ENCODE measurements at regions not wholly inside any gene's neighbourhood (a gene's known extent, or its start where the extent isn't known, plus 50 kb on each side); places are given as distances from the start of the nearest gene placed in this dataset.

DNA sequence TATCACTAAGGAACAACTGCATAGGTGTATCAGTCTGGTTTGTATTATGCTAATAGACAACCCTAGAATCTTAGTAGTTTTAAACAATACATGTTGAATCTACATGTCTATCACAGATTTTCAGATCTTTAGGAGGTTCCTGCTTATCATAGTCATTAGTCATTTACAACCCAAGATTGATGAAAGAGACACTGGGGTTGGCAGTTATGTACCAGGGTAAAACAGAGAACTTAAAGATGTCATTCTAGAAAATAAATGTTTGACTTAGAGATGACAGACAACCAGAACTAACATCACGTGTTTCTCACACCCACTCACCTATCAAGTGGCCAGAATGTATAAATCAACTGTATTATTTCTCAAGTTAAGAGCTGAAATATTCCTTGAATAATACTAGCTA lies 181.9 kb downstream of the PABPC4L start:
- DNase-seq = no peak

DNA sequence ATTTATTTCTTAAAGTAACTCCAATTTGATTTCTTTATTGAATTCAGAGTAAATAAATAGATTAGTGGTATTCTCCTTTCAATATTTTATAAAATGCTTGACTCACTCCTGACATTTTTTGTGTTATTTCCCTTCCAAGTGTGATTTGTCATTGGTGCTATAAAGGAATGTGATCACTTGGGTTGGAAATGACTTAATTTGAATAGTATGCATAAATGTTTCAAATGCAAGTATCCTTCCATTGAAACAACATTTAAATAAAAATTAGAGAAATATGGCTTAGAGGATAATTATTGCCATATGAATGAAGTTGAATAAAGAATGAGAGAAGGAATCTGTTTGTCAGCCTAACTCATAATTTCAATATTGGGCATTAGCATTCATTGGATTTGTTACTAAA lies 182.7 kb downstream of the PABPC4L start:
- DNase-seq = no peak

DNA sequence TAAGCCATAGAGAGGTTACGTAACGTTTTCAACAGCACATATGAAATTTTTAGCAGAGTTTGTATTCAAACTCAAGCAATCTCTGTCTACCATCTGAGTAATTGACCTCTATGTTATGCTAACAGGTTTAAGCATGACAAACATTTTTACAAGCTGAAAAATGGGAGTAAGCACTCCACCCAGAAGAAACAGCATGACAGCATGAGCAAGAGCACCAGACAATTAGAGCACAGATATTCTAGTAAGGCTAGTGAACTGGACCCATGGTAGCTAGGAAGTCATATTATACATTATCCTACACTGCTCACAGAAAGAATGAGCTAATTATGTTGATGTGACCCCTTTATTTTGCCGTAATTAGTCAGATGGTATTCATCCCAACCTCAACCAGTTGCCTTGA lies 200.5 kb downstream of the PABPC4L start:
- DNase-seq = no peak

DNA sequence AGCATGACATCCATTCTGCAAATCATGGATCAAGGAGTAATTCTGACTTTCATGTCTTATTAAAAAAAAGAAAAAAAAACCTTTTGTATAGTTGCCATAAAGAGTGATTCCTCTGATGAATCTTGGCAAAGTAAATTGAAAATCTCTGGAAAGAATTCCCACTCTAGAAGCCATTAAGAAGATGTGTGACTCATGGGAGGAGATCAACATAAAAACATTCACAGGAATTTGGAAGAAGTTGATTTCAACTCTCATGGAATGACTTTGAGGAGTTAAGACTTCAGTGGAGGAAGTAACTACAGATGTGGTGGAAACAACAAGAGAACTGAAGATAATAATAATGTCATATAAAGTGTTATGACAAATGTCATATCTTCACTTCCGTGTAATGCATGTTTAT lies 204.2 kb downstream of the PABPC4L start:
- DNase-seq = no peak

DNA sequence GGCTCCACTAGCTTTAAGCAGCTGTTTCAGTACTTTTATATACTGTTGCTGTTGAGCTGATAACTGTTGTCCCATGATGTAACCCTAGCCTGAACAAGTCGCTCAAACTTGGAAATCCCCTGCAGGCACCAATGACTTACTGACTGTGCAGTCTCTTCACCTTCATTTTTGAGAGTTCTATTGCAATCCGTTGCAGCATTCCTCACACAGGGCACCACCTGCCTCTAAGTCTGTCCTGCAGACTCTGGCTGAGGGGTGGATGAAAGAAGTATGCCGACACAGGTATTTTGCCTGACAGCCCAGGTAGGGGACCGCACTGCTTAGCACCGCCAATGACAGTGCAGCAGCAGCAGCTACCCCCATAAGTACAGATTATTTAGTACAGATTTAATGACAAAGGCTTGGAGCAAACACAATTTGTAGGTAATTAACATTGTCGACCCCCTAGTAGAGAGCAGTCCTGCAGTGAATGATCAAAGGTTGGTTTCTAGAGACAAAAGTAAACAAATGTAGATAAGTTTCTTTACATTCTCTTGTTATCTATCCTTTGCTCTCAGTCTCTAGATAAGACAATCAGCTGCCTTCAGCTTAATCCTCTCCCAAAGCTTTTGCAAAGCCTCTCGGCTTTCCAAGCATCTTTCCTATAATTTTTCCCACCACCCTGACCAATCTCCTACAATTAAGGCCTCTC lies 205.0 kb downstream of the PABPC4L start:
- DNase-seq = no peak

DNA sequence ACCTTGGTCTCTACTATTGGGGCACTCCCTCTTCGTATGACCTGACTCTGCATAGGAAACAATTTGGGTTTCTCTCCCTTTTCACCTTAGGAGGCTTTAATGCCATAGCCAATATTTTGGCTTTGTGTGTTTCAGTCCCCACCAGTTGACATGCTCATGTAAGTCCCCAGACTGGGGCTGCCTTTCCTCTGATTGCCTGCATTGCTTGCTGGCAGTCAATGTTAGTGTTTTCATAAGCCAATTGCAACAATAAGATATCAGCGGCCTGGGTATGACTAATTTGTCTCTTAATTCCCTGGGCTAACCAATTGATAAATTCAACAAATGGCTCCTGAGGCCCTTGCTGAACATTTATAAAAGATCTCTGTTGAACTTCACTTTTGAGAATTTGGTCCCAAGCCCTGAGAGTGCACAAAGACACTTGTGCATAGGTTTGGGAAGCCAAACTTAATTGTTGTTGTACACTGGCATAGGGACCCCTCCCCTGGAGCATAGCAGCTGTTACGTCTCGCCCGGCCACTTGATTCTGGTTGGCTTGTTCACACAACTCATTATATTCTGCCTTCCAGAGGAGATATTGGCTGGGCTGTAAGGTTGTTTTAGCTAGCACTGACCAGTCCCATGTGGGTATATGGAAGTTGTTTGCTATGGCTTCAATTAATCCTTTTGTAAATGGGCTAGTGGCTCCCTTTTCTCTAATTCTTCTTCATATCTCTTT lies 206.2 kb downstream of the PABPC4L start:
- no peak for DNase-seq

DNA sequence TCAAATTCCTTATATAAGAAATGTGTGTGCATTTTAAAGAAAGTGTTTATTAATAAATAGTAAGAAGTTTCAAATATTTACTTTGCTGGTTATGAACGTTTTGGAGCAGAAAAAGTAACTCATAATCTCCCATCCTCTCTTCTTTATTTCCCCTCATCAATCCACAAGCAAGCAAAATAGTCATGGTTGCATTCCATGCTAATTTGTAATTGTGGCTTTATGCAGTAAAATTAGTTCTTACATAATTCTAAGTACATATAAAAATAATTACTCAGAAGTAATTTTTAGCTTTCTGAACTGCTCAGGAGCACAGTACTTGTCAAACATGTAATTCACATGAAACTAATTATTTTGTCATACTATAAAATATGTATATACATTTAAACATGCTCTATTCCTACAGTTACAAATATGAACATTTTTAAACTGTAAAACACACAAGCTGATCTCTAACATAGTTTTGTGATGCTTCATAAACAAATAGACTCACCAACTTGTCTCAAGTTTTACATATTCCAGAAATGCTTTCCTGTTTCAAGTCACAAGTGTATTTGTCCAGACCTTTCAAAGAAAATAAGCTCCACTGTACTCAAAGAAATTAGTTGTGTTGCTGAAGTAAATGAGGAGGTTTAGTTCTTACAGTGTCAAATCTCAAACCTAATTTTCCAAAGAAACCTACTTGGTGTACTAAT lies 218.9 kb downstream of the PABPC4L start:
- no peak for DNase-seq

DNA sequence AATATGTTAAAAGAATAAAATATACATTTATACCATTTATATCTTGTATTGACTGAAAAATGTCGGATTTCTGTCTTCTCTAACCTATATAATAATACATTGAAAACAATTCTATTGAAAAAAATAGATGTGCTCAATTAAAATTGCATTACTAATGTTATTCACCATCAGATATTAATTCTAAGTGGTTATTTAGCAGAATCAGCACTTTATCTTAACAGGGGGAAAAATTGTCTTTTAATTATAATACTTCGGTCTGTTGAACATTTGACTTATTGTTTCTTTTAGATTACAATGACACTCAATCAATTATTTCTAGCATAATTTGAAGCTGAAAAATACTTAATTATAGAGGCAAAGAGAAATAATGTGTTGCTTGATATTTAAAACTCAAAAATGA lies 220.3 kb downstream of the PABPC4L start:
- no peak for DNase-seq

DNA sequence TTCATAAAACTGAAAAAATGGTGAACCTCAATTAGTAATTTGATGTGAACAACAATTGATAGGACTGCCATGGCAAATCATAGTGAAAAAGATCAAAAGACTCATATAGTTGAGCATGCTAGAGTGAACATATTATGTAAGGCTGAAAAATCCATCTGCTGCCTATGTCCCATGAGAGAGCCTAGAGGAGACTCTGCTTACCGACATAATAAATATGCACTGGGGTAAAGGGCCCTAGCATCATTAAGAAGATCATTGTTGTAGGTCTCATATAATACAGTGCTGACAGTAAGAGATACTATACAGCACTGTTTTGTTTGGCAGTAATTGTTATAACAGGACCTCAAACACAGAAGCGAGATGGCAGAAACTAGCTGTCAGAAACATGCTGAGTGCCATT lies 229.0 kb downstream of the PABPC4L start:
- DNase-seq = no peak

DNA sequence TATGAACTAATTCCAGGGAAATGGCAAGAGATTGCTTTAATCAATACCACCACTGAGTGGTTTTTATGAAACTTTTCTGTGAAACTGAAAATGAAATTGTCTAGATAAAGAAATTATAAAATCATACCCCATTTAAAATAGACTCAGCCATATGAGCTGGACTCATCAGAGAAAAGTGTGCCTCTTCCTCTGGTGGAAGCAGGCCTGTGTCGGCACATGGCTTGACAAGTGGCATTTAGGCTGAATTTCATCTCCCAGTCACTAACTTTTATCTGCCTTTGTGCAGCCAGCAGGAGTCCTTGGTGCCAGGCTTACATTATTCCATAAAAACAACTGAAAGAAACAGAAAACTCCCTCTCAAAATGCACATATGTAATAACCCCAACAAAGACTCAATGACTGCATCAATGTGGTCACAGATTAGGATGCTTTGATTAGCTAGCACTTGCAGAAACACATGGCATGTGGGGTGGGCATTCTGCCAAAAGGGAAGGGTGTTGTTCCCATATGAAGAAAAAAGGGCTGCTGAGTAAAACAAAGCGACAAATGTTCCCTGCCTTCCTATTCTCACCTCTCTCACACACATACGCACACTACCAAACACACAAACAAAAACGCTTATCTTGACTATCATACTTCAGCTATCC lies 232.3 kb downstream of the PABPC4L start:
- DNase-seq = peak; percentile 25

DNA sequence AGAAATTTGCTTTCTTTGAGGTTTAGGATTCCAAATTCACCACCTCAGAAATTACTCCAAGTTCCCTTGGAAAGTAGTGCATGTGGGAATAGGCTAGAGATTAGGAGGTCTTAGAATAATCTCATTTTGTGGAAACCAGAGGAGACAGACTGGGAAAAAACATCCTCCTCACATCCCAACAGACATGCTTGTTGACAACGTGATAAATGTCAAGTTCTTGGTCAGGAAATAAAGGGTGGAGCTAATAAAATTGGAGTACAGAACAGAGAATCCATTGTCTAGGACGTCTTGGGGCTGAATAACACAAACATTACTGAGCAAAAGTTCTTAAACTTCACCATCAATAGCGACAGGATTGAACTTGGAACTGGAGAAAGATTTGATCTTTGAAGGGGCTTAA lies 233.4 kb downstream of the PABPC4L start:
- no peak for DNase-seq

DNA sequence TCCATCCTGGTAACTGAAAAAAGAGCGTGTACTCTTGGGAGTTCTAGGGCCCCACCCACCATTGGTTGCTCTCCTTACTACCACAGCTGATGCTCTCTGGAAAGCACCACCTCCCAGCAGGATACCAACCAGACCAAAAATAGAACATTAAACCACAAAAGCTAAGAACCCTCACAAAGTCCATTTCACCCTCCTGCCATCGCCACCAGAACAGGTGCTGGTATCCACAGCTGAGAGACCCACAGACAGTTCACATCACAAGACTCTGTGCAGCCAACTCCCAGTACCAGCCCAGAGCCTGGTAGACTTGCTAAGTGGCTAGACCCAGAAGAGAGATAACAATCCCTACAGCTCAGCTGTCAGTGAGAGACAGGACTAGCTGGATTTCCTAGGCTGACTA lies 240.6 kb downstream of the PABPC4L start:
- no peak for DNase-seq

DNA sequence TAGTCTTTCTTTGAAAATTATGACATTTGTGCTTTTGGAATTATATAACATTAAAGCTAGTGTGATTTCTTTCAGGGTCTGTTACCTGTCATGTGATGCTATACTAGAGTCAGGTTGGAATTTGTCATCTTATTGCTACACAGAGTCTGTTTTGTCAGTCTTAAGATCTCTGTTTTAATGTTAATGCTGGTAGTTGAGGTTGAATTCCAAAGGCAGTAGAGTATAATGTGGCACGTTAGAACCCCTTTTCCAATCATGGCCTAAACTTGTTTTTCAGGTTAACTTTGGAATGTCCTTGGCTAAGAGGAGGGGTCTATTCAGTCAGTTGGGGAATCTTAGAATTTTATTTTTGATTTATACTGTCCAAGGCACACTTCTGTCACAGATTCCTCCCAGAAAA lies 258.5 kb downstream of the PABPC4L start:
- DNase-seq = no peak

DNA sequence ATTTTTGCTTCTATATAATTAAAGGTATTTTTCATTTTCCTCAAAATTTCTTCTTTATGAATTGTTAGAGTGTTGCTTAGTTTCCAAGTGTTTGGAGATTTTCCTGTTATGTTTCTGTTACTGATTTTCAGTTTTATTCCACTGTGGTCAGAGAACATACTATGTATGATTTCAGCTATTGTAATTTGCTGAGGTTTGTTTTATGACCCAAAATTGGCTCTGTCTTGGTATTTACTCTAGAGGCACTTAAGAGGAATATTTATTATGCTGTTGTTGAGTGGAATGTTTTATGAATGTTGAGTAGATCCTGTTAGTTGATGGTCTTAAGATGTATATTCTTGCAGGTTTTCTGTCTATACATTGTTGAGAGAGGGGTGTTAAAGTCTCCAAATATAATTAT lies 263.5 kb downstream of the PABPC4L start:
- no peak for DNase-seq

DNA sequence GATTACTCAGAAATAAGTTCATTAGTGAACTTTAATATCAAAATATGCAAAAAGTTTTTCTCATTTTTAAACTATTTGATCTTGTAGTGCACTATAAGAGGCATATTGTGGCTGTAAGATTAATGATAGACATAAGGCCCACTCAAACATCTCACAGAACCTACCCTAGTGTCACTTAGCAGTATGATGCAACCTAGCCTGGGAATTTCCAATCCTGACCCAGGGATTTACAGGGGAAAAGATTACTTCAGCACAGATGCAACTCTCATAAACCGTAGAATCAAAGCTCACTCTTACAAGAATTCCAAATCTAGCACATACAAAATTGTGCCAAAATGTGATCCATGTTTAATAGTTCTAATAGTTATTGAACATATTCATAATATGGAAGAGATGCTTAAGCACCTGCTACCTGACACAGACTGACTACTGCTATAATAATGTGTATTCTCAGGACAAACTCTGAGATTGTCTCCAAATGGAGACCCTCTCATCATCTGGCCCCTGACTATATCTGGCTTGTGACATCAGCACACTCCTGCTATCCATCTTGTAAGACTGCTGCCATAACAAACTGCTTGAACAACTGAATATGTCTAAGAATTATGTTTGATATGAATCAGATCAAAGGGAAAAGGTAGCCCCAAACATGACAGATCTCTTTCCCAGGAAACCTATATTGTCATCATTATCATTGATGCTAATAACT lies 271.9 kb downstream of the PABPC4L start:
- no peak for DNase-seq

DNA sequence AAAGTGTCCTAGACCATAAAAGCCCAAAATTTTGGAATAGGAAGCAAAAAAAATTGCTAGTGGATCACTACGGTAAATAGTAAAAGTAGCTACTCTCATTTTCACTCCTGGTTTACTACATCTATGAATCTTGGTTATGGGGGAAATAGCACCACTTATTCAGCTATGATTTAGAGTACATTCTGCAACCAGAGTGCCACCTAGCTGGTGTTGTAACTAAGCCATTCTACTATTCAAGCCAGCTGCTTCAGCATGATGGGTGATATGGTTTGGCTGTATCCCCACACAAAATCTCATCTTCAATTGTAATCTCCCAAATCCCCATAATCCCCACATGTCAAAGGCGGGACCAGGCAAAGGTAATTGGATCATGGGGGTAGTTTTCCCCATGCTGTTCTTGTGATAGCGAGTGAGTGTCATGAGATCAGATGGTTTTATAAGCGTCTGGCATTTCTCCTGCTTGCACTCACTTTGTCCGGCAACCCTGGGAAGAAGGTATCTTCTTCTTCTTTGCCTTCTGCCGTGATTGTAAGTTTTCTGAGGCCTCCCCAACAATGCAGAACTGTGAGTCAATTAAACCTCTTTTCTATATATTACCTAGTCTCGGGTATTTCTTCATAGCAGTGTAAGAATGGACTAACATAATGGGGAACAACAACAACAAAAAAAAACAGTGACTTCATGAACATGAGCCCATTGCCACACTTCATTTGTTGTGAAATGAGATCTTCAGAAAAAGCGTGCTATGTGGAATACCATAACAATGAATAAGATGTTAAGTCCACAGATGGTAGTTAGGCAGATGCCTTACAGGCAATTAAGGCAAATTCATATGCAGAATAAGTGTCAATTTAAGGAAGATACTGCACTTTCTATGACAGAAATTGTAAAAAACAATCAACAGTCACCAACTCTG lies 280.1 kb downstream of the PABPC4L start:
- DNase-seq = no peak

DNA sequence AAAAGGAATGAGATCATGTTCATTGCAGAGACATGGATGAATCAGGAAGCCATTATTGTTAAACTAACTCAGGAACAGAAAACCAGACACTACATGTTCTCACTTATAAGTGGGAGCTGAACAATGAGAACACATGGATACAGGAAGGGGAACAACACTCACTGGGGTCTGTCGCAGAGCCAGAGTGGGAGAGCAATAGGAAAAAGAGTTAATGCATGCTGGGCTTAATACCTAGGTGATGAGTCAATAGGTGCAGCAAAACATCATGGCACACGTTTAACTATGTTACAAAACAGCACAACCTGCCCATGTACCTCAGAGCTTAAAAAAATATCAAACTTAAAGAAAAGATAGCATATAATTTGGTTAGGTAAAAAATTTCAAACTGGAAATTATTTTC lies 281.4 kb downstream of the PABPC4L start:
- no peak for DNase-seq

DNA sequence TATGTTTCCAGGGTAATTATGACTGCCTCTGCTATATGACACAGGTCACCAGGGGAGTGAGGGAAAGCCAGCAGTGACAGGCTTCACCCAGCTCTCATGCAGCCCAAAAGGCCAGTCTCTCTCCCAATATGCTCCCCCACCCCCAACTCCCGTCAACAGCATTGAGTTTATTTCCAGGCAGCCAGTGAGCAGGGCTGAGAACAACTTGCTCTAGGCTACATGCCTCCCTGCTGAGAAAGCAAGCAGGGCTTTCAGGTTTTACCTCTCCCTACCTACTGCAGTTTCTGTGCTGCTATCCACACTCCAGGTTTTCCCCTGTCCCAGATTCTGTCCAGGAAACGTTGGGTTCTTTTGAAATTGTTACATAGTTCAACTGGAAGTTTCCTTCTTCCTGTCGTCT lies 291.4 kb downstream of the PABPC4L start:
- no peak for DNase-seq

DNA sequence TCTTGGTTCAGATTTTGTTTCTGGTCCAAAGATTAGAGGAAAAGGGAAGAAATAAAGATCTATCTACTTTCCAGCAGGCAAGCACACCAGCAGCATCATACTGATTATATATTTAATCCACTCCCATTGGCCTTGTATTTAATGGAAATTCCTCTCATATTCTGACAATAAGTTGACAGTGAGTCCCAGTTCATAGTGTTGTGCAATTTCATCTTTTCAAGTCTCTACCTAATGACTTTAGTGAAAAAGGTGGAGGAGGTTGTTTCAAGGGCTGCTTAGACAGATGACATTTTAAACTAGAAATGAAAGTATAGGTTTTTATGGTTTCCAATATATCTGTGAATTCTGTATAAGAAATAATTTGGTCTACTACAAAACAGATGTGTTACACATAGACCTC lies 298.6 kb downstream of the PABPC4L start:
- DNase-seq = no peak

DNA sequence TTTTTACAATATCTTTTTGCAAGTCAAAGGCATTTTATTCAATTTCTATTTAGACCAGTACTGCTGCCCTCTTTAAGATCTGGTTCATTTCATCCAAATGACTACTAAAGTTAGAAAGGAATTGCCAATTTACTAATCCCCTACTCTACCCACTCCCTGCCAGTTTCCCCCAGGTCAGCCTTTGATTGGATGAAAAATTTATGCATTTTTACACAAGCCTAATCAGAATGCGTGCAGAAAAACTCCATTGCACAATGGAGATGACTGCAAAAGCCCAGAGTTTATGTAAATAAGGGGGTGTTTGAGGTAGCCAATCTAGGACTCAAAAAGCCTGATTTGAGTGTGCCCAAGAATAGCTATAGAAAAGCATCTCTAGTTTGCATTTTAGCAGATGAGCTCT lies 310.6 kb downstream of the PABPC4L start:
- no peak for DNase-seq

DNA sequence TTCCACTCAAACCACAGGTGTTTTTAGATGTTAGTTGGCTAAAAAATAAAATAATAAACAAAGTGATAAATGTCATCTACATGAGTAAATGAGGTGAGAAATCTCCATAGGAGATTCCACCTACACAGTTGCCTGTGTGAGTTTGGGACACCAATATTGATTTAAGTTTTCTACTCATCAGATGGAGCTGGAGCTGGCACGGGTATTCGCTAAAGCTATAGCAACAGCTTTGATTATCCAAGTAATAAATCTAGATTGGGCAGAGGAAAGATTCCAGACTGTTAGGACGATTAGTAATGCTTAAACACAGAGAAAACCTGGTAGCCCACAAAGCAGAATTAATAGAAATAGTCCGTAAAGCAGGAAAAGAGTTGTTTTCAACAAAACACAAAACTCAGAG lies 313.9 kb downstream of the PABPC4L start:
- DNase-seq = no peak

DNA sequence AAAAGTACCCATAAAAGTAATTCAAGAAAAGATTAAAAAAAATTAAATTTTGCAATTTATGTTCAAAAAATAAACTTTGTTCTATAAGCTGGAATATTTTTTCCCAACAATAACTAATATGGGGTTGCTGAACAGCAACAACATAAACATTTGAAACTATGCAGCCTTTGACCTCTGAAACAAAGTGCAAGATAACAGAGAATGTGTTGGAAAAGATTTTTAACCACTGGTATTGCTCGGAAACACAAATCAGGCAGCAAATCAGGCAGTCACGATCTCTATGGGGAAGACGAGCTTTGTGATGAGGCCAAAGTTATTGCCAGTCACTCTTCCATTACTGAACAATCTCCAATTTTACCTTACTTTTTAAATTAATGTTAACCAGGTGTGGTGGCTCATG lies 332.1 kb downstream of the PABPC4L start:
- no peak for DNase-seq

Data from femur (tissue), 1 donor.